Tibial artery (tissue), 4 donors: ENCODE measurements at regions not wholly inside any gene's neighbourhood (a gene's known extent, or its start where the extent isn't known, plus 50 kb on each side); places are given as distances from the start of the nearest gene placed in this dataset.

Experiments used
- DNase-seq, 2 donors: peaks; one replicate each; pipeline ENCODE4 v3.0.0-alpha.2; 2019
- H3K27ac ChIP-seq, 2 donors: fragments of 200-600 bp; sonication (generic) in 1 of 2; 1 replicate in 1 of 2; 2 replicates in 1 of 2; pipeline ENCODE4 v1.5.1; 2018 to 2019; ENCODE audit warnings: mild to moderate bottlenecking in 1 of 2
- H3K27me3 ChIP-seq, 2 donors: fragments of 200-600 bp; sonication (generic) in 1 of 2; one replicate each; pipeline versions ENCODE4 v1.5.1 to v1.6.0; 2016 to 2019
- H3K36me3 ChIP-seq, 3 donors: fragments of 200-600 bp; sonication (generic) in 2 of 3; one replicate each; pipeline ENCODE4 v1.5.1; 2016 to 2019; ENCODE audit warnings: mild to moderate bottlenecking in 2 of 3
- H3K4me1 ChIP-seq, 4 donors: fragments of 200-600 bp; sonication (generic) in 2 of 4; 1 replicate in 3 of 4; 2 replicates in 1 of 4; pipeline ENCODE4 v1.5.1; 2016 to 2019
- H3K4me3 ChIP-seq, 2 donors: fragments of 200-600 bp; sonication (generic) in 1 of 2; 1 replicate in 1 of 2; 2 replicates in 1 of 2; pipeline ENCODE4 v1.5.1; 2018 to 2019; ENCODE audit warnings: mild to moderate bottlenecking in 2 of 2
- H3K9me3 ChIP-seq, 3 donors: fragments of 200-600 bp; sonication (generic) in 1 of 3; one replicate each; pipeline ENCODE4 v1.5.1; 2016 to 2019
- intact Hi-C: fragments of 100-400 bp; cut with DNase I; formaldehyde crosslinking; loops from one replicate; pipeline ENCODE4 v1.15.0; 2023; ENCODE audit warnings: low total_unique reads
- TF ChIP-seq, protein P1 (sequence below), 2 experiments: fragments of 200-600 bp in 1 of 2; fragments of 450-650 bp in 1 of 2; IDR thresholded peaks; one replicate each; pipeline ENCODE4 v1.5.1; 2017 to 2019; ENCODE audit warnings: antibody characterized with exemption in 2 of 2, mild to moderate bottlenecking in 1 of 2, moderate library complexity in 1 of 2

GRCh38 chr2:128502200-128502599, 183.5 kb upstream of the HS6ST1 start:
- TF ChIP-seq, protein P1, sequence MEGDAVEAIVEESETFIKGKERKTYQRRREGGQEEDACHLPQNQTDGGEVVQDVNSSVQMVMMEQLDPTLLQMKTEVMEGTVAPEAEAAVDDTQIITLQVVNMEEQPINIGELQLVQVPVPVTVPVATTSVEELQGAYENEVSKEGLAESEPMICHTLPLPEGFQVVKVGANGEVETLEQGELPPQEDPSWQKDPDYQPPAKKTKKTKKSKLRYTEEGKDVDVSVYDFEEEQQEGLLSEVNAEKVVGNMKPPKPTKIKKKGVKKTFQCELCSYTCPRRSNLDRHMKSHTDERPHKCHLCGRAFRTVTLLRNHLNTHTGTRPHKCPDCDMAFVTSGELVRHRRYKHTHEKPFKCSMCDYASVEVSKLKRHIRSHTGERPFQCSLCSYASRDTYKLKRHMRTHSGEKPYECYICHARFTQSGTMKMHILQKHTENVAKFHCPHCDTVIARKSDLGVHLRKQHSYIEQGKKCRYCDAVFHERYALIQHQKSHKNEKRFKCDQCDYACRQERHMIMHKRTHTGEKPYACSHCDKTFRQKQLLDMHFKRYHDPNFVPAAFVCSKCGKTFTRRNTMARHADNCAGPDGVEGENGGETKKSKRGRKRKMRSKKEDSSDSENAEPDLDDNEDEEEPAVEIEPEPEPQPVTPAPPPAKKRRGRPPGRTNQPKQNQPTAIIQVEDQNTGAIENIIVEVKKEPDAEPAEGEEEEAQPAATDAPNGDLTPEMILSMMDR (IDR thresholded peaks at IDR 0.05) = no peak
- no peaks in the 10 kb centered on the region for H3K27me3 ChIP-seq
- H3K4me3 ChIP-seq = no peak overlapping the region
- H3K9me3 ChIP-seq = no peaks in the 10 kb centered on the region
- no peaks in the 10 kb centered on the region for H3K4me1 ChIP-seq
- DNase-seq = peak in 1 of 2 donors; percentile 25
- no peaks in the 10 kb centered on the region for H3K36me3 ChIP-seq
- intact Hi-C loops = no loop called here
- H3K27ac ChIP-seq = no peak overlapping the region

GRCh38 chr2:128502638-128503246, 184.1 kb upstream of the HS6ST1 start:
- intact Hi-C loops = no loop called here
- Histone ChIP-seq H3K9me3 (no peaks in the 10 kb centered on the region), H3K27me3 (no peaks in the 10 kb centered on the region), H3K4me3 (no peak overlapping the region), H3K4me1 (no peaks in the 10 kb centered on the region), H3K27ac (no peak overlapping the region), H3K36me3 (no peaks in the 10 kb centered on the region)
- DNase-seq = peak in 1 of 2 donors; percentile 50
- TF ChIP-seq, protein P1 (IDR thresholded peaks at IDR 0.05) = no peak

- no peaks in the 10 kb centered on the region for H3K36me3 ChIP-seq
- H3K9me3 ChIP-seq = no peaks in the 10 kb centered on the region
- H3K27ac ChIP-seq = no peak overlapping the region
- no peak overlapping the region for H3K4me3 ChIP-seq
- intact Hi-C loops = no loop called here
- TF ChIP-seq, protein P1 (IDR thresholded peaks at IDR 0.05) = no peak
- H3K4me1 ChIP-seq = no peaks in the 10 kb centered on the region
- no peaks in the 10 kb centered on the region for H3K27me3 ChIP-seq
- DNase-seq = peak in 1 of 2 donors; percentile 55
Measured at GRCh38 chr2:128503399-128504245, 185.0 kb upstream of the HS6ST1 start.

- Histone ChIP-seq H3K27me3 (no peaks in the 10 kb centered on the region), H3K4me3 (no peak overlapping the region), H3K27ac (no peak overlapping the region), H3K4me1 (no peaks in the 10 kb centered on the region), H3K9me3 (no peaks in the 10 kb centered on the region), H3K36me3 (no peaks in the 10 kb centered on the region)
- intact Hi-C loops = no loop called here
- peak in 1 of 2 donors; percentile 28 for DNase-seq
- TF ChIP-seq, protein P1 (IDR thresholded peaks at IDR 0.05) = no peak
Measured at GRCh38 chr2:128504246-128505149, 185.8 kb upstream of the HS6ST1 start.

DNA sequence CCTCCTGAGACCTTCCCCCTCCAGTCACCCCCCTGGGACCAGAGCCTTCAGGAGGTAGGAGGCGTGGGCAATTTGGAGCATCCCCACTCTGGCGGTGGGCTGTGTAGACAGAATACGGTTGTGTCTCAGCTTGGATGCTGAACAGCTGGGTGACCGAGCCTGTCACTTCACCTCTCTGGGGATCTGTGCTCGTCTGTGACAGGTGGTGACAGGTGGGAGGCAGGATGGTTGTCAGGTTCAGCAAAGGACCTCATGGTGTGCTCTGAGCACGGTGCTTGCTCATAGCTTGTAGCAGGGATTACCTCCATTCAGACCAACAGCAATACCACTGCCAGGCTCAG, 186.5 kb upstream of the HS6ST1 start:
- TF ChIP-seq, protein P1 (IDR thresholded peaks at IDR 0.05) = no peak
- no peaks in the 10 kb centered on the region for H3K36me3 ChIP-seq
- intact Hi-C loops = no loop called here
- H3K4me3 ChIP-seq = no peak overlapping the region
- no peaks in the 10 kb centered on the region for H3K27me3 ChIP-seq
- no peaks in the 10 kb centered on the region for H3K4me1 ChIP-seq
- DNase-seq = peak in 1 of 2 donors; percentile 47
- H3K9me3 ChIP-seq = no peaks in the 10 kb centered on the region
- H3K27ac ChIP-seq = no peak overlapping the region
